ENCODE measurements at regions not wholly inside any gene's neighbourhood (a gene's known extent, or its start where the extent isn't known, plus 50 kb on each side); places are given as distances from the start of the nearest gene placed in this dataset.

GRCh38 chr18:27652480-27653121, 467.5 kb upstream of the CHST9 start:
- H3K79me2 ChIP-seq (ENCODE audit: control insufficient read depth, insufficient read depth, low read length): no peaks in the 10 kb centered on the region
- no peak overlapping the region for H3K4me3 ChIP-seq (replicated peaks in 1 of 3; ENCODE audit: insufficient read depth in 1 of 3, low read depth in 1 of 3, low read length in 3 of 3)
- no peaks in the 10 kb centered on the region for H3K4me1 ChIP-seq (ENCODE audit: control insufficient read depth, extremely low read depth, insufficient read depth, low read length)
- no peak overlapping the region for H3K4me2 ChIP-seq (ENCODE audit: insufficient read depth, low read length)
- no peaks in the 10 kb centered on the region for H4K20me1 ChIP-seq (replicated peaks; ENCODE audit: control insufficient read depth, extremely low read depth, insufficient read depth, low read length)
- H3K9ac ChIP-seq (replicated peaks; ENCODE audit: extremely low read depth, insufficient read depth, low read length): no peak overlapping the region
- H3K27me3 ChIP-seq (ENCODE audit: control insufficient read depth in 2 of 2, insufficient read depth in 2 of 2, low read length in 2 of 2): peaks cover 0 to 2% of the 10 kb centered on the region in 2 experiments
- FAIRE-seq (no peak), DNase-seq (ENCODE audit: low read depth, low spot score) (no peak)
- no TSS peak for BruUV-seq (replicated peaks)
- H3K9me1 ChIP-seq (replicated peaks; ENCODE audit: control insufficient read depth, extremely low read depth, insufficient read depth, low read length): no peaks in the 10 kb centered on the region
- ChIA-PET CTCF (no interaction called here), POLR2A (no interaction called here)
- no peaks in the 10 kb centered on the region for H3K9me3 ChIP-seq (replicated peaks; ENCODE audit: control insufficient read depth, insufficient read depth, low read length)
- intact Hi-C loops (cut with micrococcal nuclease) (no loop called here), dilution Hi-C loops (cut with MboI; ENCODE audit: extremely low pct_ligation_motif_present, low sequenced_read_pairs) (no loop called here)
- H3K27ac ChIP-seq (ENCODE audit: insufficient read depth, low read depth, low read length): no peak overlapping the region
- TF ChIP-seq, protein P1, sequence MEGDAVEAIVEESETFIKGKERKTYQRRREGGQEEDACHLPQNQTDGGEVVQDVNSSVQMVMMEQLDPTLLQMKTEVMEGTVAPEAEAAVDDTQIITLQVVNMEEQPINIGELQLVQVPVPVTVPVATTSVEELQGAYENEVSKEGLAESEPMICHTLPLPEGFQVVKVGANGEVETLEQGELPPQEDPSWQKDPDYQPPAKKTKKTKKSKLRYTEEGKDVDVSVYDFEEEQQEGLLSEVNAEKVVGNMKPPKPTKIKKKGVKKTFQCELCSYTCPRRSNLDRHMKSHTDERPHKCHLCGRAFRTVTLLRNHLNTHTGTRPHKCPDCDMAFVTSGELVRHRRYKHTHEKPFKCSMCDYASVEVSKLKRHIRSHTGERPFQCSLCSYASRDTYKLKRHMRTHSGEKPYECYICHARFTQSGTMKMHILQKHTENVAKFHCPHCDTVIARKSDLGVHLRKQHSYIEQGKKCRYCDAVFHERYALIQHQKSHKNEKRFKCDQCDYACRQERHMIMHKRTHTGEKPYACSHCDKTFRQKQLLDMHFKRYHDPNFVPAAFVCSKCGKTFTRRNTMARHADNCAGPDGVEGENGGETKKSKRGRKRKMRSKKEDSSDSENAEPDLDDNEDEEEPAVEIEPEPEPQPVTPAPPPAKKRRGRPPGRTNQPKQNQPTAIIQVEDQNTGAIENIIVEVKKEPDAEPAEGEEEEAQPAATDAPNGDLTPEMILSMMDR (IDR thresholded peaks at IDR 0.05; ENCODE audit: extremely low read depth in 1 of 2, insufficient read depth in 1 of 2, low read depth in 1 of 2, low read length in 2 of 2): no peak
- TF ChIP-seq FOS (IDR thresholded peaks at IDR 0.05; ENCODE audit: borderline replicate concordance, insufficient read depth, low read length): no peak
- TF ChIP-seq MYC (IDR thresholded peaks at IDR 0.05; ENCODE audit: low read depth, low read length): no peak
- TF ChIP-seq POLR2A (IDR thresholded peaks at IDR 0.05; ENCODE audit: low read depth, low read length): no peak
- no peak for TF ChIP-seq EZH2 (IDR thresholded peaks at IDR 0.05; ENCODE audit: borderline replicate concordance, low read depth, low read length, severe bottlenecking)
- TF ChIP-seq POLR2AphosphoS5 (IDR thresholded peaks at IDR 0.05; ENCODE audit: insufficient read depth, low read depth, low read length): no peak
- TF ChIP-seq JUN (IDR thresholded peaks at IDR 0.05; ENCODE audit: borderline replicate concordance, insufficient read depth, insufficient read length, low read depth): no peak
- TF ChIP-seq MAX (IDR thresholded peaks at IDR 0.05; ENCODE audit: insufficient read depth, insufficient read length): no peak
- TF ChIP-seq GATA2 (IDR thresholded peaks at IDR 0.05; ENCODE audit: insufficient read depth, insufficient read length, low read depth, low read length): no peak
- H2AFZ ChIP-seq (ENCODE audit: low read depth, low read length): no peak overlapping the region
- no peaks in the 10 kb centered on the region for H3K36me3 ChIP-seq (ENCODE audit: control insufficient read depth in 2 of 2, extremely low read depth in 1 of 2, insufficient read depth in 2 of 2, low read length in 2 of 2)
